ENCODE measurements at regions not wholly inside any gene's neighbourhood (a gene's known extent, or its start where the extent isn't known, plus 50 kb on each side); places are given as distances from the start of the nearest gene placed in this dataset.

GRCh38 chr4:163781726-163782125 lies 287.2 kb downstream of the TMA16 start:
- WGBS (ENCODE audit: insufficient coverage): no CpG with 5 or more reads among the region's 2 CpGs
- no peak overlapping the region for H3K9ac ChIP-seq (ENCODE audit: insufficient read depth, low read length, poor library complexity, severe bottlenecking)
- no peaks in the 10 kb centered on the region for H3K27me3 ChIP-seq (ENCODE audit: control insufficient read depth in 2 of 2, insufficient read depth in 2 of 2, low read length in 2 of 2)
- H3K4me2 ChIP-seq (replicated peaks; ENCODE audit: extremely low read depth, low read length, poor library complexity, severe bottlenecking): no peak overlapping the region
- no peaks in the 10 kb centered on the region for H3K36me3 ChIP-seq (replicated peaks in 1 of 2; ENCODE audit: control insufficient read depth in 1 of 2, insufficient read depth in 2 of 2, low read length in 2 of 2)
- DNase-seq: no peak
- no peak overlapping the region for H3K27ac ChIP-seq (ENCODE audit: low read depth in 1 of 2, low read length in 2 of 2)
- Mint-ChIP-seq H3K4me3 (no peak overlapping the region), H3K4me1 (no peaks in the 10 kb centered on the region), H3K27ac (no peak overlapping the region), H3K36me3 (no peaks in the 10 kb centered on the region), H3K27me3 (ENCODE audit: low read depth in 3 of 3) (peaks cover 2 to 4% (median 2%) of the 10 kb centered on the region in 3 donors), H3K9me3 (peaks cover 0 to 3% (median 0%) of the 10 kb centered on the region in 7 donors)
- no peaks in the 10 kb centered on the region for H3K79me2 ChIP-seq (ENCODE audit: insufficient read depth, low read length)
- no peak overlapping the region for H3K4me3 ChIP-seq (replicated peaks in 1 of 3; ENCODE audit: low read depth in 2 of 3, low read length in 3 of 3)
- H4K20me1 ChIP-seq (ENCODE audit: insufficient read depth, low read length): no peaks in the 10 kb centered on the region
- no peaks in the 10 kb centered on the region for H3K9me3 ChIP-seq (replicated peaks in 1 of 2; ENCODE audit: control insufficient read depth in 1 of 2, insufficient read depth in 1 of 2, low read length in 2 of 2)
- no peak for TF ChIP-seq CTCF (IDR thresholded peaks at IDR 0.05)
- H3K4me1 ChIP-seq (ENCODE audit: control insufficient read depth in 1 of 2, insufficient read depth in 2 of 2, low read length in 2 of 2): no peaks in the 10 kb centered on the region
- intact Hi-C loops (cut with micrococcal nuclease): no loop called here
- no peak overlapping the region for H2AFZ ChIP-seq (ENCODE audit: insufficient read depth, low read depth, low read length, poor library complexity, severe bottlenecking)

- Histone ChIP-seq H3K4me2 (replicated peaks; ENCODE audit: extremely low read depth, low read length, poor library complexity, severe bottlenecking) (no peak overlapping the region), H3K9ac (ENCODE audit: insufficient read depth, low read length, poor library complexity, severe bottlenecking) (no peak overlapping the region), H3K4me3 (replicated peaks in 1 of 3; ENCODE audit: low read depth in 2 of 3, low read length in 3 of 3) (no peak overlapping the region), H2AFZ (ENCODE audit: insufficient read depth, low read depth, low read length, poor library complexity, severe bottlenecking) (no peak overlapping the region), H3K27me3 (ENCODE audit: control insufficient read depth in 2 of 2, insufficient read depth in 2 of 2, low read length in 2 of 2) (no peaks in the 10 kb centered on the region), H3K79me2 (ENCODE audit: insufficient read depth, low read length) (no peaks in the 10 kb centered on the region), H3K4me1 (ENCODE audit: control insufficient read depth in 1 of 2, insufficient read depth in 2 of 2, low read length in 2 of 2) (no peaks in the 10 kb centered on the region), H3K9me3 (replicated peaks in 1 of 2; ENCODE audit: control insufficient read depth in 1 of 2, insufficient read depth in 1 of 2, low read length in 2 of 2) (no peaks in the 10 kb centered on the region), H3K36me3 (replicated peaks in 1 of 2; ENCODE audit: control insufficient read depth in 1 of 2, insufficient read depth in 2 of 2, low read length in 2 of 2) (no peaks in the 10 kb centered on the region), H4K20me1 (ENCODE audit: insufficient read depth, low read length) (no peaks in the 10 kb centered on the region), H3K27ac (ENCODE audit: low read depth in 1 of 2, low read length in 2 of 2) (no peak overlapping the region)
- Mint-ChIP-seq H3K36me3 (no peaks in the 10 kb centered on the region), H3K27me3 (ENCODE audit: low read depth in 3 of 3) (peaks cover 0 to 2% (median 0%) of the 10 kb centered on the region in 3 donors), H3K4me1 (no peaks in the 10 kb centered on the region), H3K4me3 (no peak overlapping the region), H3K9me3 (no peaks in the 10 kb centered on the region), H3K27ac (no peak overlapping the region)
- WGBS (ENCODE audit: insufficient coverage): 80% methylated on average over 1 of the region's 3 CpGs
- no peak for DNase-seq
- intact Hi-C loops (cut with micrococcal nuclease): no loop called here
- TF ChIP-seq CTCF (IDR thresholded peaks at IDR 0.05): no peak
Measured at GRCh38 chr4:163790231-163790630, 295.7 kb downstream of the TMA16 start.

All from CD14-positive monocyte (primary cell).